ENCODE measurements at regions not wholly inside any gene's neighbourhood (a gene's known extent, or its start where the extent isn't known, plus 50 kb on each side); places are given as distances from the start of the nearest gene placed in this dataset.
"Not testable (repeated sequence)": the region's sequence is repeated elsewhere in the genome, so short reads cannot be mapped to it uniquely, and the experiment has no call there.

DNA sequence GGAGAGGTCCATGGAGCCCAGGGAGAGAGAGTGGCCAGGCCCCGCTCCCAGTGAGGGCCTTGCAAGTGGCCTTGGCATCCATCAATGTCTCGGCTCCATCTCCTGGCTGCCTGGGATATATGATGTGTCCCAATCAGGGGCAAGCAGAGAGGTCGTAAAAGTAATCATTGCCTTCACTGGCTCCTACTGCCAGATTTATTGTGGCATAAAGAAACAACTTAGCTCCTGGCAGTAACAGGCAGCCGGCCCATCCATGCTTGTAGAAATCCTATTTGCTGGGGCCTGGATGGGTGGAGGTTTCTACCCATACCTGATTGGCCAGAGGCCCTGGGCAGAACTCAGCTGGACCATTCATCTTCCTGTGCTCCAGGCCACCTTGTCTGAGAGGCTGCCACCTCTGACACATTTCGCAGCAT lies 272.6 kb downstream of the MATN1 start:
- DNase-seq, result no peak

DNA sequence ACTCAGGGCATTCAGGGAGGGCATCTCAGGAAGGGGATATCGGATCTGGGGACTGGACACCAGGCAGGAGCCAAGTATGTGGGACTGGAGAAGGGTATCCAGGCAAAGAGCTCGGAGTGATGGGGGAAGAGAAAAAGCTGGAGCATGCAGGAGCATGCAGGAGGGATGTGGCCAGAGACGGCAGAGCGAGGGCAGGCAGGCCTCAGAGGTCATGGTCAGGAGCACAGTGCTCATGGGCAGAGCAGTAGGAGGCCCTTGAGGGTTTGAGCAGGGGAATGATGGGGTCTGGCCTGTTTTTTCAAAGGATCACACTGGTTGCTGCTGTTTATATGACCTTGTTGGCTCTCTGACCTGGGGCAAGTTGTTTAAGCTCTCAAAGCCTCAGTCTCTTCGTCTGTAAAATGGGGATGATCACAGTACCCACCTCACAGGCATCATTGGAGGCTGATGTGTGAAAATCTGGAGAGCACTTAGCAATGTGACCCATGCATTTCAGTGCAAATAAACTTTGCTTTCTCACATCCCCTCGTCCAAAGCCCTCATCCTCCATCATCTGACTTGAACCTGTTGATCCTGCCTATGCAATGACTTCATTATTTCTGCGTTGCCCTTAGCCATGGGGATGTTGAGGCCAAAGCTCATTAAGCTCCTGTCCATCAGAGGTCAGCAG lies 273.1 kb downstream of the MATN1 start:
- no peak for DNase-seq

DNA sequence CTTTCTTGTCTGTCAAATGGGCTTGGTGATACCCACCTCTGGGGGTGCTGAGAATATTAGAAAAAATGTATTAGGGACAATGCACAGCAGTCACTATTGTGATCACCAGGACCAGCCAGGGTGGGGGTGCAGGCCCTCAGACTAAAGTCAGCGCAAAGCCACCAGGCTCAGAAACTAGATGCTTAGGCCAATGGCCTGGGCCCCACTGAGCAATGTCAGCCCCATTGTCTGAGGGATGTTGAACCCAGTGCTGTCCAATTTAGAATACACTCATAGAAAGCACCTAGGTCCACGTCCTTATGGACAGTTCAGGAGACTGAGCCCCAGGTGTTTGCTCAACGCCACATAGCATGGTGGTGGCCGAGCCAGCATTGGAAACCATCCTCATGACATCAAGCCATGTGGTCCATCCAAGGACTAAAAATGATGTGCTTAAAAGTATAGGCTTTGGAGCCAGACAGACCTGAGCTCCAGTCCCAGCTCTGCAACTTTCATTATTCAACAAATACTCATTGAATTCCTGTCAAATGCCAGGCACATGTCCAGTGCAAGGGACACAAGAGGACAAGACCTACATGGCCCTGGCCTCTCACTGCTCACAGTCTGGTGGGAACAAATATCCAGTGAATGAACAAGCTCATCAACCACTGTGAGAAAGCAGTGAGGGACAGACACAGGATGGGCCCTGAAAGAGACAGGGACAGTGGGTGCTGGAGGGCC lies 273.8 kb downstream of the MATN1 start:
- no peak for DNase-seq

DNA sequence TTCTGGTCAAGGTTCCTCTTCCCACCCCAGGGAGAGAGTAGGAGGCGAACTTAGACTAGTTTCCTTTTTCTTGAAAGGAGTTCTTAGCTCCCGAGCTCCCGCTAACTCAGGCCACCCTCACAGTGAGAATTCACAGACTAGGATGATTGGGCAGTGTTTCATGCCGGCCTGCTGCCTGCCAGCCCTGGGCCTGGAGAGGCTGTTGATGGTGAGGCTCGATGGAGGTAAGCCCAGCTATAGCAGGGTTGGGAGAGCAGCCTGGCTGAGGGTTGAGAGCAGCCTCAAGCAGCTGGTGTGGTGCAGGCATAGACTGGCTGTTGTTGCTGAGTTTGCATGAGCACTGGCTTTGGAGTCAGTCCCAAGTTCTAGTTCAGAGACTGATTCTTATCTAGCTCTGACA lies 274.4 kb downstream of the MATN1 start:
- DNase-seq, result no peak

DNA sequence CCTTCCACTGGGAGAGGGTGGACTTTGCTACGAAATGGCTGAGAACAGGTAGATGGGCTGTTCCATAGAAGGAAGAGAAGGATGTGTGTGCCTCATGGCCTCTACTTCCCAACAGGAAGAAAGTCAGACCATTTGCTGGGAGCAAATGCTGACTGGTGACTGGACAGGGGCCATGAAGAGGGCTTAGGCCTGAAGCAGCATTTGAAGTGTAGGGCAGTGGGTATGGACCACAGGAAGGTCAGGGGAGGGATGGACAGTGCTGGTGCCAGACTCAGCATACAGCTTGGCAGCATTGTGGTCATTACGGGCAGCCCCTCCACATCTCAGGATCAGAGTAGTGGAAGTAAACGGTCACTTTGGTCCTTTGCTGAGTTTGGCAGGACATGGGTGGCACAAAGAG lies 275.7 kb downstream of the MATN1 start:
- no peak for DNase-seq

DNA sequence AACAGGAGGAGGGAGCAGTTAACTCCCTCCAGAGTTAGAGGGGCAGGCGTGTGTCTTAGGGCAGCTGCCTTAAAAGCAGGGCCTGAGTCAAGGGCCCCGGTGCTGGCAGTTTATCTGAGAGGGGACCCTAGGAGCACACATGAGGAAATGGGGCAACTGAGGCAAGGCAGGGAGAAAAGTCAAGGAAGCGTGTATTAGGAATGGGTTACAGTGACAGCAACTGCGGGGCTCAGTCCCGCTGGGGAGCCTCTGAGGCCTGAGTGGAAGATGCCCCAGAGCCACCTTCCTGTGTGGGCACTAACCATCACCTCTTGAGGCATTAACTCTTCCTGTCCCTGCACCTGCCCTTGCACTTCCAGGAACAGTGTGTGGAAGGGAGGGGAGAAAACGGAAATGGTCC lies 276.3 kb downstream of the MATN1 start:
- no peak for DNase-seq

DNA sequence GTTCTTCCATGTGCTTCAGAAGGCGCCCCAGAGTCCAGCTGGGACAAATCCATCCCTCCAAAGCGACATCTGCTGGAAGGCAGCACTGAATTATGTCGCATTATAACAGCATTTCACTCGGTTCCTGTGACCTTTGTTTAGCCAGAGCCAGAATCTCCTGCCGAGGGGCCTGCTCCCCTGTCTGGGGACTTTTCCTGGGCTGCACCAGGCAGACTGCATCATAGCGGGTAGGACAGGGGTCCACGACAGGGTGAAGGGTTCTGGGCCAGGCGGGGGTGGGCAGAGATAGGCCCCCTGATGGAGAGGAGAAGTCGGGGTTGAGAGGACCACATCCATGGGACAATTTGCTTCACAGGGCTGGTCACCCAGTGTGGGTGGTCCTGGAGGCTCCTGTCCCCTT lies 276.9 kb downstream of the MATN1 start:
- no peak for DNase-seq

DNA sequence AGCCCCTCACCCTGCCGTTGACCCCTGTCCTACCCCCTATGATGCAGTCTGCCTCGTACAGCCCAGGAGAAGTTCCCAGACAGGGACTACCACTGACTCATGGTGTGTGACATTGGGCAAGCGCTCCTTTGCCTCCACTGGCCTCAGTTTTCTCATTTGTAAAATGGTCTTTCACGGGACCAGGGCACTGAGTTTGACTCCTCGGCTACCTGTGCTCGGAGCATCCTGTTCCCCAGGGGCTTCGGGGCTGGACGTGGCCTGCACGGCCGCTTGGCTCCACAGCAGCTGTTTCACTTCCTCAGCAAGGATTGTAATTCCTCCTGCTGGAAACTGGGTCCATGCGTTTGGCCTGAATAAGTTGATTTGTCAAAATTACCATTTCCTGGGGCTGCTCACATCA lies 277.3 kb downstream of the MATN1 start:
- no peak for DNase-seq

DNA sequence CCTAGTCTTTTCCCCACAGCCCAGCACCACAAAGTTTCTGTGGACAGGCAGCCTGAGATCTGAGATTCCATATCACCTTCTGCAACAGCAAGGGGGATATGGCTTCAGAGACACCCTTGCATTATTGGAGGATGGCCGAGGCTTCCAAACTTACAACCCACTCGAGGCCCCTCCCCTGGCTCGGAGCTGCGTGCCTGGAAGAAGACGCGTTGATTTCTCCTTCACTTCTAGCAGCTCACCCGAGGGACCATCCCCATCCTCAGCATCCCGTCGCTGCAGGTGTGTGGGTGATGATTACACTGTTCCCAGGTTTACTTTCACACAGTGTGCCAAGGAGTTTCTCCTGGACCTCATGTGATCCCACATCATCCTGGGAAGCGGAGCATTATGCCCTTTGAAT lies 277.9 kb downstream of the MATN1 start:
- DNase-seq, result no peak

DNA sequence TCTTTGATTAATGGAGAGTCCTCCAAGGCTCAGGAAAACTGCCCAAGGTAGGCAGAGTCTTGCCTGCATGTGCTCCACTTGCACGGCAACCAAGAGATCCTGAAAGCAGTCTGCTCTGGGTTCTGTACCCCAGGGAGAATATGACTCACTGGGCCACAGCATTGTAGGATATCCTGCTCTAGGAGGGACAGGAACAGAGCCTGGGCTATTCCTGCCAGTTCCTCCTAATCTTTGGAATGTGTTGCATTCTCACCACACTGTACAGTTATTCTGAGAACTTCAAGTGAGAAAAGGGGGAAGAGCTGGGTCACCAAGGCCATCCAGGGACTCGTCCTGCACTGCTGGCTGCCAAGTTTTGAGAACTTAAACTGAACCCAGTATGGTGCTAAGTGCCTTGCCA lies 278.5 kb downstream of the MATN1 start:
- DNase-seq, result no peak

DNA sequence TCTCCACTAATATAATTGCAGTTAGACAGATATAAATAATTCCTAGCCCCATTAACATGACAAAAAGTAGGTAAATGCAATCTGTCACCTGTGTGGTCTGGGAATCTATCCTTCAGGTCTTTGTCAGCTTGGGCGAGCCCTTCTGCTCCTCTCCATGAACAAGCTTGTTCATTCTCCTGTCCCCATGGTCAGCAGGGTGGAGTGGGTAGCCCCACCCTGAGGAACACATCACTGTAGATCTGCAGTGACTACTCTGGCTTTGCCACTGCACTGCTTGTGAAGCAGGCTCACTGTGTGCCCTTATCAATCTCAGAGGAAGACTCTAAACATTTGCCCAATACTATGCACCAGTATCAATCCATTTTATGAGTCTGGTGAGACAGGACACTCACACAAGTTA lies 279.0 kb downstream of the MATN1 start:
- no peak for DNase-seq

DNA sequence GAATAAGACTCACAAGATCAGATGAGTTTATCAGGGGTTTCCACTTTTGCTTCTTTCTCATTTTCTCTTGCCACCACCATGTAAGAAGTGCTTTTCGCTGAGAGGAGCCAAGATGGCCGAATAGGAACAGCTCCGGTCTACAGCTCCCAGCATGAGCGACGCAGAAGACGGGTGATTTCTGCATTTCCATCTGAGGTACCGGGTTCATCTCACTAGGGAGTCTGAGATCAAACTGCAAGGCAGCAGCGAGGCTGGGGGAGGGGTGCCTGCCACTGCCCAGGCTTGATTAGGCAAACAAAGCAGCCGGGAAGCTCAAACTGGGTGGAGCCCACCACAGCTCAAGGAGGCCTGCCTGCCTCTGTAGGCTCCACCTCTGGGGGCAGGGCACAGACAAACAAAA lies 285.1 kb downstream of the MATN1 start:
- not testable (repeated sequence) for DNase-seq

DNA sequence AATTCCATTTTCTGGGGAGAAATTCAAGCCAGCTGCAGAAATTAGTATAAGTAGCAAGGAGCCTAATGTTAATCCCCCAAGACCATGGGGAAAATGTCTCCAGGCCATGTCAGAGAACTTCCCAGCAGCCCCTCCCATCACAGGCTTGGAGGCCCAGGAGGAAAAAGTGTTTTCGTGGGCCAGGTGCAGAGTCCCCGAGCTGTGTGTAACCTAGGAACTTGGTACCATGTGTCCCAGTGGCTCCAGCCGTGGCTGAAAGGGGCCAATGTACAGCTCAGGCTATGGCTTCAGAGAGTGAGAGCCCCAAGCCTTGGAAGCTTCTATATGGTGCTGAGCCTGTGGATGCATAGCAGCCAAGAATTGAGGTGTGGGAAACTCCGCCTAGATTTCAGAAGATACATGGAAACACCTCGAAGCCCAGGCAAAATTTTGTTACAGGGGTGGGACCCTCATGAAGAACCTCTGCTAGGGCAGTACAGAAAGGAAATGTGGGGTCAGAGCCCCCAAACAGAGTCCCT lies 286.3 kb downstream of the MATN1 start:
- DNase-seq, result no peak

DNA sequence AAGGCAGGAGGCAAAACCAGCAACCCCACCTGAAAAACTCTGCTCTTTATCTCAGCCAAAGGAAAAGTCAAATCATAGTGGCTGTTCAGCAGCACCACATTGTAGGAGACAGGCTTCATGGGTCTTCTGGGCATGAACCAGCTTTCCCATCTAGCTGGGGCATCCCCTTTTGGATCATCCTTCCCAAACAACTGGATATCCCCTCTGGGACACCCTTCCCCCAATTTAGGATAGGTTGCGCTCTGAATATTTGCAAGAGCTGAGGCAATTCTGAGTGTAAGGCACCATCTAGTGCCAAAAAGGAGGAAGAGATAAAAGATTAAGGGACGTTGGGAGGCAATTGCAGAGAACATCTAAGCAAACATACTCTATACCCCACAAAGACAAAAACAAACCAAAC lies 295.8 kb downstream of the MATN1 start:
- no peak for DNase-seq

DNA sequence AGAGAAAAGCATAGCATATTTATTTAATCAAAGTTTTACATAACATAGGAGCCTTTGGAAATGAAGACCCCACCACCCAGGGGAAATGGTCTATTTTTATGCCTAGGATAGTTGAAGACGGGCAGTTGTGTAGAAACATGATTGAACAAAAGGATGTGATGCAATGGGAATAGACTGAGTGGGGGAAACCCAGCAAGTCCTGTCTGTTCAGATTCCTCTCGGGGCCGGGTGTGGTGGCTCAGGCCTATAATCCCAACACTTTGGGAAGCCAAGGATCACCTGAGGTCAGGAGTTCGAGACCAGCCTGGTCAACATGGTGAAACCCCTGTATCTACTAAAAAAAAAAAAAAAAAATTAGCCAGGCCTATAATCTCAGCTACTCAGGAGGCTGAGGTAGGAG lies 298.3 kb downstream of the MATN1 start:
- DNase-seq, result no peak

DNA sequence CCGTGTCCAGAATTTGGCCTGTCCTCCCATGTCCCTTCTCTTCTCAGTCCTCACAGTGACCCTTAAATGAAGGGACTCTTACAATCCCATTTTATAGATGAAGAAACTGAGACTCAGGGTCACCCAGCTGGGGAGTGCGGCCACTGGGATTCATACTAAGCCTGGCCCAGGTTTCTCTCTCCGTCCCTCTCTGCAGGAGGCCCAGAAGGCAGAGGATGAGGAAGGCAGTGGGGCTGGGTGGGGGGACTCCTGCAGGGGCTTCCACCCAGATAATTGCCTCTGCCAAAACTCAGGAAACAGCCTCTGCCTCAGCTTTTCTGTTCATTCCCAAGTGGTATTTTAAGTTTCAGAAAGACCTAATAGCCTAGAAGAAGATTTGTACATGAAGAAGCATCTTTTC lies 299.8 kb downstream of the MATN1 start:
- no peak for DNase-seq

DNA sequence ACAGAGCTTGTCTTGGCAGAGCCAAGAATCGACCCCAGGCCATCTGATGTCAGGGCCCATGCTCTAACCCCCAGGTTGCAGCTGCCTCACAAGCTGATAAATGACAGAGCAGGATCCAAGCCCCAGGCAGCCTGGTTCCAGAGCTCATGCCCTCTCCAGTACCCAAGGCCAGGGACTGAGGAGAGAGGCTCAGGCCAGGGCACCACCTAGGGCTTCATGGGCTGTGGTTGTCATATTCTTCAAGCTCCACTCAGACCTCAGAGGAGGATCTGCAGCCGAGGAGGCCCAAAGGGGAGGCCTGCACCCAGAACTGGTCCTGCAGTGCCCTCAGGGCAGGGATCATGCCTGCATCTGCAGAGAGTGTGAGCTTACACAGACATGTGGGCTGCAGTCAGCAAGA lies 301.1 kb downstream of the MATN1 start:
- no peak for DNase-seq

DNA sequence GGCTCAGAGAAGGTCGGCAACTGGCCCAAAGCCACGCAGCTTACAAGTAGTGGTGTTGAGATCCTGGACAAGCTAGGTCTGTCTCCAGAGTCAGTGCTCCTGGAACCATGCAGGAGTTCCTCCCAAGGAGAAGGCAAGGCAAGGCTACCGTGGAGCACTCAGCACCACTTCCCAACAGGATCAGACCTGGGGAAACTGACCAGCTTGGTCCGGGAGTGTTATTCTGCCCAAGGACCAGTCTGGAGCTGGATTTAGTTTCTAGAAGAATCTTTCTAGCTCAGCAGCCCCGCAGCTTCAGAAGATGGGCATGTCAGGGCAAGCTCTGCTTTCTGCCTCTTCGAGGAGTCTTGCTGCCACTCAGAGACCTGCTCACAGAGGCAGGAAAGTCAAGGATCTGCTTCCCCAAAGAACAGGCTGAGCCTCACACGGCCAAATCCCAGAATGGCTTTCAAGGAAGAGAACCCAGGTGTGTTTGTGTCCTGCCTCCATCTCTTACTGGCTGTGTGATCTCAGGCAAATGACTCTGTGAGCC lies 302.8 kb downstream of the MATN1 start:
- no peak for DNase-seq

DNA sequence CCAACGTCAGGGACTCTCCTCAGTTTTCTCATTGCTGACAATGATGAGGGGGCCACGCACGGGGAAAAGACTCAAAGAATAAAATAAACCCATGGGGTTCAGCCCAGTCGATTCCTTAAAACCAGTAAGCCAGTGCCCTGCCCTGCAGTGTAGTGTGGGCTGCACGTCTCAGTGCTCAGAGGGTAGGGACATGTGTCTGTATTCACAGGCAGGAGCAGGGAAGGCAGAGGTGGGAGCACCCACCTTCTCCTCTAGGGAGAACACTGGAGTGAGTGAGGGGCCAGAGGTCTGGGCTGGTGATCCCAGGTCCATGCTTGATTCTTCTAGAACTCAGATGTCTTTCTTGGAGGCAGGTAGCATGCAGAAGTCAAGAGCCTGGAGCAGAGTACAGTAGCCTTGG lies 303.6 kb downstream of the MATN1 start:
- DNase-seq, result no peak

DNA sequence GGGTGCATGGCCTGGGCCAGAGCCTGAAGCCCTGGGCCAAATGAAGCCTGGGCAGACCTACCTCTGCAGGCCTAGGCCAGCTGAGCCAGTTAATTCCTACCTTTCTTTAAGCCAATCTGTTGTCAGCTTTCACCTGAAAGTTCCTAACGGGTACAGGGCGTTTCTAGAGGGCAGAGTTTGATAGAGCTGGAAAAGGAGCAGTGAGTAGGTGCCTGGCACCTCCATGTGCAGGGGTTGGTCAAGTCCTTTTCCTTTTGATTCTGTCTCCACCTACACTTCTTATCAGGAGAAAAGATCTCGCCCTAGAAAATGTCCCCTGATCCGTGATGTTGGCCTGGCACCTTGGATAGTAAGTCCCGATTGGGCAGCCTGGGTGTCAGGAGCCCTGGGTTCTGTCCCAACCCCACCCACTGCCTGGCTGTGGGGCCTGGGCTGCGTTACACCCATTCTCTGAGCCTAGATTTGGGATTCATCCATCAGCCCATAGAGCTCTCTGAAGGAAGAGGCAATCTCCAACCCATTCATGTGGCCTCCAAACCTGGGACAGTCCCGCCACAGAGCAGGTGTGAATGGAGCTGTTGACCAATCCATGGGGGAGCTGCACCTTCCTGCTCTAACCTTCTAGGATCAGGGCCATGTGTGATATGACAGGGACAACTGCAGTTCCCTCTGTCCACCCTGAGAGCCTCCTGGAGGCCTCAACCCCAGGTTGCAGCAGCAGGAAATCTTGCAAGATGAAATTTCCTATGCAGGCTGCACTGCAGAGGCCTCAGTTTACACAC lies 304.3 kb downstream of the MATN1 start:
- DNase-seq, result no peak

DNA sequence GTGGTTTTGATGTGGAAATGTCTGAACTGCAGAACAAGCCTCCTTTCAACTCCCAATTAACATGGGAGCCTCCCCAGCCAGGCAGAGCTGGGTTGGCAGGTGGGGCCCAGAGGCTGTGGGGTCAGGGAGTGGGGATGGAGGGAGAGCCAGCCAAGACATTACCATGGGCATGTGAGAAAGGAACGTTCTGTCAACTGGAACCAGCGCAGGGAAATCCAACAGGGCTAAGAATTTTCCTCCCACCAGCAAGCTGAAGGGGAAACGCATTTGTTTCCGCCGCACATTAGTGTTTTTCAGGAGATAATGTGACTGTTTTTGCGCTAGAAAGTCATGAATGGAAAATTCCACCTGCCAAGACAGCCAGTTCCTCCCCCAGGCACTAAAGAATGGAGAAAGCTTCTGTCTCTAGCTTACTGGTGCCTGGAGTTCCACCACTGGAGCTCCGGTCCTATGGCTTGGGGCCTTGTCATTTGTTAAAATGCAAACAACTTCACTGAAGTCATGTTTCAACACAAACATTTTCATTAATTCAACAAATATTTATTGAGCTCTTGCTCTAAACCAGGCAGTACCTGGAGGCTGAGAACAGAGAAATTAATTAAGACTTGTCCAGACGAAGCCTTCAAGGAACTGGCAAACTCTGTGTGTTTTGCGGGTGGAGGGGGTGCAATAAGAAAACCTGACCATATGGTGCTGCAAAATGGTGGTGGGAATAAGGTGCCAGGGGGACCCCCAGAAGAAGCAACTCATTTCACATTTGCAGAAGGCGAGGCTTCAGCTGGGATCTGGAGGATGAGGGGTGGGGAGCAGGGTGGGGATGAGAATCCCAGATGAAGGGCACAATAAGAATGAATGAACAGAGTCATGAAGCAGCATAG lies 305.1 kb downstream of the MATN1 start:
- no peak for DNase-seq

DNA sequence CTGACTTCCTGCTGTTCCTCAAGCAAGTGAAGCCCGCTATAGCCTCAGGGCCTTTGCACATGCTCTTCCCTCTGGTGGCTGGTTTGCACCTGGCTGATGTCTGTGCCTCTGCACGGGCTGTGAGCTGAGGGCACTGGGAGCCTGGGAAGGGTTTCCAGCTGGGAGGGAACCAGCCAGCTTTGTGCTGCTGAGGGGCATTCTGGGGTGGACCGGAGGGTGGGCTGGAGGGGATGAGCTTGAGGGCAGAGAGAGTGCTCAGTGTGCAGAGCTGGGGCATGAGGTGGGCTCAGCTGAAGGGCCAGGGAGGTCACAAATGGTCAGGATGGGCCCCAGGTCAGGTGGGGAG lies 305.7 kb downstream of the MATN1 start:
- DNase-seq, result no peak
